ENCODE measurements at regions not wholly inside any gene's neighbourhood (a gene's known extent, or its start where the extent isn't known, plus 50 kb on each side); places are given as distances from the start of the nearest gene placed in this dataset.

DNA sequence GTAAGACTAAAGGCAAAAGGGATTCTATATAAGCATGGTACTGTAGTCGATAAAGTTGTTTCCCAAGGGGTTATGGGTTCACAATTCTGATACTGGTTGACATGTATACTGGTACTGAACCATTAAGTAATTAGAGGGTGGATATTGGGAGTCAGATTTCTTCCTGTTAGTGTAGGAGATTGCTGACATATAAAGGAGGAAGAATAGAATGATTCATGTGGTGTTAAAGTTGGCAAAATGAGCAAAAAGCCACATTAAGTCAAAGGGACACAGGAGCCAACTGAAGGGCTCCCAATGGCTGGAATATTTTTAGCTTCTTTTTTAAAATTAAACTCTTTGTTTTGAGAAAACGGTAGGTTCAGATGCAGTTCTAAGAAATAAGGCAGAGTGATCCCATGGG is 126.3 kb upstream of the PRNP start:
- no peak for TF ChIP-seq CTCF (IDR thresholded peaks at IDR 0.05)
- TF ChIP-seq POLR2A (IDR thresholded peaks at IDR 0.05), result no peak
